Cardiac muscle cell (in vitro differentiated cells and primary cell): ENCODE measurements at regions not wholly inside any gene's neighbourhood (a gene's known extent, or its start where the extent isn't known, plus 50 kb on each side); places are given as distances from the start of the nearest gene placed in this dataset.

ENCODE experiments used
- DNase-seq, 2 donors: peaks; one replicate each; pipeline versions ENCODE4 v3.0.0 to v3.0.0-alpha.2; 2010 to 2017; ENCODE audit warnings: low read depth in 1 of 2, low spot score in 1 of 2
- H3K27ac ChIP-seq: fragments of 200-600 bp; sonication (generic); 2 replicates; pipeline ENCODE4 v1.5.1; 2016
- H3K27me3 ChIP-seq: fragments of 200-600 bp; sonication (generic); 2 replicates; pipeline ENCODE4 v1.6.0; 2016; ENCODE audit warnings: control low read depth
- H3K36me3 ChIP-seq: fragments of 200-600 bp; sonication (generic); 2 replicates; pipeline ENCODE4 v1.5.1; 2016; ENCODE audit warnings: control low read depth
- H3K4me1 ChIP-seq: fragments of 200-600 bp; sonication (generic); 2 replicates; pipeline ENCODE4 v1.8.1; 2017; ENCODE audit warnings: low read depth, mild to moderate bottlenecking, mixed run types
- H3K4me3 ChIP-seq: fragments of 200-600 bp; sonication (generic); 2 replicates; pipeline ENCODE4 v1.5.1; 2016; ENCODE audit warnings: mild to moderate bottlenecking
- H3K9me3 ChIP-seq: fragments of 200-600 bp; sonication (generic); 2 replicates; pipeline ENCODE4 v1.5.1; 2017; ENCODE audit warnings: low read depth, mild to moderate bottlenecking, control low read depth
- TF ChIP-seq, protein P1 (sequence below): IDR thresholded peaks from 2 replicates; pipeline ENCODE4 v1.5.1; 2012; ENCODE audit warnings: low read depth, mild to moderate bottlenecking, low read length

DNA sequence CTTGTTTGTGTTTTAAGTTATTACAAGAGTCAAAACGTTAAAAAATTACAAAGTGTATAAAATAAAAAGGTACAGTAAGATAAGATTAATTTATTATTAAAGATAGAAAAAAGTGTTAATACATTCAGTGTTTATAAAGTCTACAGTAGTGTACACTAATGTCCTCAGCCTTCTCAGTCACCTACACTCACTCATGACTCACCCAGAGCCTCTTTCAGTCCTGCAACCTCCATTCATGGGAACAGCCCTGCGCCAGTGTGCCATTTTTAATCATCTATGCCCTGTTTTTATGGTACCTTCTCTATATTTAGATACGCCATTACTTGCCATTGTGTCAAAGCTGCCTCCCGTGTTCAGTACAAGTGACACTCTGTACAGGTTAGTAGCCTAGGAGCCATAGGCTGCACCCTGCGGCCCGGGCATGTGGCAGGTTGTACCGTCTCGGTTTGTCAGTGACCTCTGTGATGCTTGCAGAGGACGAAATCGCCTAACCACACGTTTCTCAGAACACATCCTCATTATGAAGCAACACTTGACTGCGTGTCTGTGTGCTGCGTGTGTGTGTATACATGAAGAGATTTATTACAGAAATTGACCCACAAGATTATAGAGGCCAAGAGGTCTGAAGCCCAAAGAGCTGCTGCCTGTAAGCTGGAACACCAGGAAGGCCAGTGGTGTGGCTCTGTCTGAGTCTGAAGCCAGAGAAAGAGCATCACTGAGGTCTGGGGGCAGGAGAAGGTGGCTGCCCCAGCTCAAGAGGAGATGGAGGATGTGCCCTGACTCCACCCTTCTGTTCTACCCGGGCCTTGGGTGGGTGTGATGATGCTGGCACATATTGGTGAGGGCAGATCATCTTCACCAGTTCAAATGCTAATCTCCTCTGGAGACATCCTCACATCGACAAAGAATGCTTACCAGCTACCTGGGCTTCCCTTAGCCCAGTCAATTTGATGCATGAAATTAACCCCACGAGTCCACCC, 116.6 kb upstream of the C14orf180 start:
- no peak for DNase-seq
- no peaks in the 10 kb centered on the region for H3K36me3 ChIP-seq
- no peak overlapping the region for H3K27ac ChIP-seq
- H3K9me3 ChIP-seq = no peaks in the 10 kb centered on the region
- H3K4me3 ChIP-seq = no peak overlapping the region
- H3K27me3 ChIP-seq = peaks cover 88% of the 10 kb centered on the region
- no peaks in the 10 kb centered on the region for H3K4me1 ChIP-seq
- TF ChIP-seq, protein P1, sequence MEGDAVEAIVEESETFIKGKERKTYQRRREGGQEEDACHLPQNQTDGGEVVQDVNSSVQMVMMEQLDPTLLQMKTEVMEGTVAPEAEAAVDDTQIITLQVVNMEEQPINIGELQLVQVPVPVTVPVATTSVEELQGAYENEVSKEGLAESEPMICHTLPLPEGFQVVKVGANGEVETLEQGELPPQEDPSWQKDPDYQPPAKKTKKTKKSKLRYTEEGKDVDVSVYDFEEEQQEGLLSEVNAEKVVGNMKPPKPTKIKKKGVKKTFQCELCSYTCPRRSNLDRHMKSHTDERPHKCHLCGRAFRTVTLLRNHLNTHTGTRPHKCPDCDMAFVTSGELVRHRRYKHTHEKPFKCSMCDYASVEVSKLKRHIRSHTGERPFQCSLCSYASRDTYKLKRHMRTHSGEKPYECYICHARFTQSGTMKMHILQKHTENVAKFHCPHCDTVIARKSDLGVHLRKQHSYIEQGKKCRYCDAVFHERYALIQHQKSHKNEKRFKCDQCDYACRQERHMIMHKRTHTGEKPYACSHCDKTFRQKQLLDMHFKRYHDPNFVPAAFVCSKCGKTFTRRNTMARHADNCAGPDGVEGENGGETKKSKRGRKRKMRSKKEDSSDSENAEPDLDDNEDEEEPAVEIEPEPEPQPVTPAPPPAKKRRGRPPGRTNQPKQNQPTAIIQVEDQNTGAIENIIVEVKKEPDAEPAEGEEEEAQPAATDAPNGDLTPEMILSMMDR = no peak

DNA sequence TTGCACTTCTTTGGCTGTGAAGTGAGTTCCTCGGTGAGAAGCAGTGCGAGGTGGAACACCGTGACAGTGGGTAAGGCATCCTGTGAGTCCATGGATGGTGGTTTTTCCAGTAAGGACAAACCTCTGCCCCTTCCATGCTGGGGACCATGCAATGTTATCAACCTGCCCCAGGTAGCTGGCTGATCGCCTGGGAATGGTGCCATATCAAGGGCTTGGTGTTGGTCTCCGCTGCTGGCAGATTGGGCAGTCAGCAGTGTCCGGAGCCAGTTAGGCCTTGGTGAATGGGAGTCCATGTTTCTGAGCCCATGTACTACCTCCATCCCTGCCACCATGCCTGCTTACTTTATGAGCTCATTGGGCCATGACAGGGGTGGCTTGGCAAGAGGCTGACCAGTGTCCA, 114.7 kb upstream of the C14orf180 start:
- H3K4me3 ChIP-seq = no peak overlapping the region
- H3K9me3 ChIP-seq = no peaks in the 10 kb centered on the region
- no peak overlapping the region for H3K27ac ChIP-seq
- no peaks in the 10 kb centered on the region for H3K4me1 ChIP-seq
- peaks cover 70% of the 10 kb centered on the region for H3K27me3 ChIP-seq
- no peak for DNase-seq
- TF ChIP-seq, protein P1 = no peak
- no peaks in the 10 kb centered on the region for H3K36me3 ChIP-seq

DNA sequence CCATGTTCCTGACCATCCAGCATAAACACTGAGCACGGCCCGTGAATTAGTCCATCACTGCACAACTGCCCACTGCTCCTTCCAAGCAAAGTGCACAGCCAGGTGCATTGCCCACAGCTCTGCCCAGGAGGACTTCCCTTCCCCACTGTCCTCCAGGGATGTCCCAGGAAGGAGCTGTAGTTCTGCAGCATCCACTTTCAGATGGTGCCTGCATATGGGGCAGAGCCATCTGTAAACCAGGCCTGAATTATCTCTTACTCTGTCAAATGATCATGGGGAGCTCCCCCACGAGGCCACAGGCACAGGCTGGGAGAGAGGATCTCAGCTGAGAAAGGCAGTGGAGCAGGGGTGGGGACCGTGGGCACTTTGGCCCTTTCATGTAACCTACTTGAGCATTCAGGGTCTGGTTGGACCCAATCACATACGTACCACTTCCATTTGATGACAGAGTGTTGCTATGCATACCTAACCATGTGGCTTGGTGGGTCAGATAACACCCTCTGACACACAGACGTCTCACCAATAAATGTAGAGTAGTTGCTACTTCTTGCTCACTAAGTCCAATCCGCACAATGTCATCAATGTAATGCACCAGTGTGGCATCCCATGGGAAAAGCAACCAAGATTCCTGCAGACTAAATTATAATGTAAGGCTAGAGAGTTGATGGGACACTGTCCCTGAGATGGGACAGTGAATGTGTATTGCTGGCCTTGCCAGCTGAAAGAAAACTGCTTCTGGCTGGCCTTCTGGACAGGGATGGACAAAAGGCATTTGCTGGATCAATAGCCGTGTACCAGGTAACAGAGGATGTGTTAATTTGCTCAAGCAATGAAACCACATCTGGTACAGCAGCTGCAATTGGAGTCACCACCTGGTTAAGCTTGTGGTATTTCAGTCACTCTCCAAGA, 113.8 kb upstream of the C14orf180 start:
- TF ChIP-seq, protein P1 = no peak
- Histone ChIP-seq H3K27ac (no peak overlapping the region), H3K36me3 (no peaks in the 10 kb centered on the region), H3K27me3 (peaks cover 61% of the 10 kb centered on the region), H3K4me3 (no peak overlapping the region), H3K9me3 (no peaks in the 10 kb centered on the region), H3K4me1 (no peaks in the 10 kb centered on the region)
- no peak for DNase-seq

DNA sequence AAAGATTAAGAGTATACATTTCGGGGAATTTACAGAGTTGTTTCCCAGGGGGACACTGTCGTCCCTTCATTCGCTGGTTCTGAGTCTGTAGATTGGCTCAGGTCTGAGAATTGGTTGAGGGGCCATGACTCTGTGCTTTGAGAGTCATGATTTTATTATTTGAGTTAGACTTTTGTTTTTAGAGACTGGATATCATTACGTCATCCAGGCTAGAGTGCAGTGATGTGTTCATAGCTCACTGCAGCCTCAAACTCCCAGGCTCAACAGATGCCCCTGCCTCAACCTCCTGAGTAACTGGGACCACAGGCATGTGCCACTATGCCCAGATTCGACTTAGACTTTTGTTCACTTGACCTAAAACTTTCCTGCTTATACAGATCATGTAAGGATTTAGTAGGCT, 112.3 kb upstream of the C14orf180 start:
- Histone ChIP-seq H3K4me3 (no peak overlapping the region), H3K27ac (no peak overlapping the region), H3K9me3 (no peaks in the 10 kb centered on the region), H3K4me1 (no peaks in the 10 kb centered on the region), H3K36me3 (no peaks in the 10 kb centered on the region), H3K27me3 (peaks cover 48% of the 10 kb centered on the region)
- no peak for DNase-seq
- TF ChIP-seq, protein P1 = no peak

DNA sequence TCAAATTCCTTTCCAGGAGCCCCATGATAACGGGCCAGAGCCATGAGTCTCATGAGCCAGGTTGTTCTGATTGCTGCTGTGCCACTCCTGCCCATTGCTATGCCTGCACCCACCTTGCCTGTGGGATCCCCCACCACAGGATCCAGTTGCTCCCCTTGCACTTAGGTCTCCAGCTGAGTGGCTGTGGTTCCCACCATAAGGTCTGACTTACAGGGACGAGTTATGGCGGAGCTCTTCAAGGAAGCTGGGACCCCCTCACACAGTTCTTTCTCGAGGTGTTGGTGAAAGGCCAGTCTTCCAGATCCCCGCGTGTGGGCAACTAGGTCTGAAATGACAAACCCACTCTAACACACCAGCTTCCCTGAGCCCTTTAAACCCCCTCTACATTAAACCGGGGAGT, 111.9 kb upstream of the C14orf180 start:
- no peak overlapping the region for H3K4me3 ChIP-seq
- DNase-seq = no peak
- TF ChIP-seq, protein P1 = no peak
- H3K27ac ChIP-seq = no peak overlapping the region
- no peaks in the 10 kb centered on the region for H3K4me1 ChIP-seq
- H3K36me3 ChIP-seq = no peaks in the 10 kb centered on the region
- H3K9me3 ChIP-seq = no peaks in the 10 kb centered on the region
- peaks cover 44% of the 10 kb centered on the region for H3K27me3 ChIP-seq
